ENCODE measurements at regions not wholly inside any gene's neighbourhood (a gene's known extent, or its start where the extent isn't known, plus 50 kb on each side); places are given as distances from the start of the nearest gene placed in this dataset.
"Not testable (repeated sequence)": the region's sequence is repeated elsewhere in the genome, so short reads cannot be mapped to it uniquely, and the experiment has no call there.

DNA sequence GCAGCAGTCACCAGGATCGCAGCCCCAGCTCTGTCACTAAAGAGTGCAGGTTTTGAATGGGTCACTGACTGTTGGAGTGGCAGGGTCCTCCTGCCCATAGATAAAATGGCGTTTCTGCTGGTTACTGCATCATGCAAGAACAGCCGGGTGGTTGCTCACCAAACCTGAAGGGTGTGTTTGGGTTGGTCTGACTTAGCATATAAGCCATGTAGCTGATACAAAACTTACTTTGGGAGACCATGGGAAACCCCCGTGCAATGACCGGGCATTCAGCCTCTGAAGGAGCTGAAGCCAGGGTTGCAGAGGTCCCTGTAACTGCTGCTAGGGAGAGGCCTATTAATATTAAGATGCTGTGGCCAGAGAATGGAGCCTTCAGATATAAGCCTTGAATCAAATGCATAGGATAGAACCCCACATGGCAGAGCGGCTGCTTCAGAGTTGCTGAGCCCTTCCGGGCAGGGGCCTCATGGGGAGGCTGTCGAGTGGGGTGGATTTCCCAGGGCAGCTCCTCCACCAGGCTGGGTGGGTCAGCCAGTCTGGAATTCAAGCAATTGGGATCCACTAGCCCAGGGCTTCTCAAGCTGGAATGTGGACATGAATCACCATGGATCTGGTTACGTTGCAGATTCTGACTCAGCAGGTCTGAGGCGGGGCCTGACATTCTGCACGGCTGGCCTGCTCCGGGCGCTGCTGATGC, 70.9 kb upstream of the CTBP2 start:
- H3K9me3 Mint-ChIP-seq: peaks cover 0 to 15% (median 5%) of the 10 kb centered on the region in 11 donors
- no peak overlapping the region for H3K27ac ChIP-seq (ENCODE audit: low read depth, low read length)
- H3K27me3 Mint-ChIP-seq: peaks cover 0 to 31% (median 20%) of the 10 kb centered on the region in 5 donors
- CTCF ChIA-PET: no interaction called here
- ATAC-seq (no peak), DNase-seq (no peak)
- H3K4me1 Mint-ChIP-seq: no peaks in the 10 kb centered on the region
- no peaks in the 10 kb centered on the region for H3K27me3 ChIP-seq (ENCODE audit: control insufficient read depth in 2 of 2, insufficient read depth in 2 of 2, low read length in 2 of 2)
- H3K4me1 ChIP-seq (ENCODE audit: control insufficient read depth in 2 of 2, insufficient read depth in 2 of 2, low read length in 2 of 2): no peaks in the 10 kb centered on the region
- no peak overlapping the region for H3K4me3 Mint-ChIP-seq
- no peaks in the 10 kb centered on the region for H3K36me3 ChIP-seq (ENCODE audit: control insufficient read depth in 2 of 3, insufficient read depth in 3 of 3, low read length in 3 of 3)
- POLR2A ChIA-PET: no interaction called here
- no peaks in the 10 kb centered on the region for H3K9me3 ChIP-seq (ENCODE audit: control insufficient read depth in 2 of 3, low read length in 3 of 3)
- intact Hi-C loops (cut with micrococcal nuclease): no loop called here
- no peak overlapping the region for H3K27ac Mint-ChIP-seq
- no peak overlapping the region for H3K4me3 ChIP-seq (ENCODE audit: low read length)
- H3K36me3 Mint-ChIP-seq: no peaks in the 10 kb centered on the region

GRCh38 chr10:125230251-125230650, 69.9 kb upstream of the CTBP2 start:
- Histone ChIP-seq H3K4me1 (ENCODE audit: control insufficient read depth in 2 of 2, insufficient read depth in 2 of 2, low read length in 2 of 2) (no peaks in the 10 kb centered on the region), H3K9me3 (ENCODE audit: control insufficient read depth in 2 of 3, low read length in 3 of 3) (no peaks in the 10 kb centered on the region), H3K27me3 (ENCODE audit: control insufficient read depth in 2 of 2, insufficient read depth in 2 of 2, low read length in 2 of 2) (no peaks in the 10 kb centered on the region), H3K4me3 (ENCODE audit: low read length) (no peak overlapping the region), H3K36me3 (ENCODE audit: control insufficient read depth in 2 of 3, insufficient read depth in 3 of 3, low read length in 3 of 3) (no peaks in the 10 kb centered on the region), H3K27ac (ENCODE audit: low read depth, low read length) (no peak overlapping the region)
- no peak for ATAC-seq
- Mint-ChIP-seq H3K36me3 (no peaks in the 10 kb centered on the region), H3K27me3 (peaks cover 0 to 24% (median 12%) of the 10 kb centered on the region in 5 donors), H3K27ac (no peak overlapping the region), H3K4me3 (no peak overlapping the region), H3K4me1 (no peaks in the 10 kb centered on the region), H3K9me3 (peaks cover 0 to 16% (median 4%) of the 10 kb centered on the region in 11 donors)
- intact Hi-C loops (cut with micrococcal nuclease): no loop called here
- no peak for DNase-seq
- CTCF ChIA-PET: no interaction called here
- POLR2A ChIA-PET: no interaction called here

DNA sequence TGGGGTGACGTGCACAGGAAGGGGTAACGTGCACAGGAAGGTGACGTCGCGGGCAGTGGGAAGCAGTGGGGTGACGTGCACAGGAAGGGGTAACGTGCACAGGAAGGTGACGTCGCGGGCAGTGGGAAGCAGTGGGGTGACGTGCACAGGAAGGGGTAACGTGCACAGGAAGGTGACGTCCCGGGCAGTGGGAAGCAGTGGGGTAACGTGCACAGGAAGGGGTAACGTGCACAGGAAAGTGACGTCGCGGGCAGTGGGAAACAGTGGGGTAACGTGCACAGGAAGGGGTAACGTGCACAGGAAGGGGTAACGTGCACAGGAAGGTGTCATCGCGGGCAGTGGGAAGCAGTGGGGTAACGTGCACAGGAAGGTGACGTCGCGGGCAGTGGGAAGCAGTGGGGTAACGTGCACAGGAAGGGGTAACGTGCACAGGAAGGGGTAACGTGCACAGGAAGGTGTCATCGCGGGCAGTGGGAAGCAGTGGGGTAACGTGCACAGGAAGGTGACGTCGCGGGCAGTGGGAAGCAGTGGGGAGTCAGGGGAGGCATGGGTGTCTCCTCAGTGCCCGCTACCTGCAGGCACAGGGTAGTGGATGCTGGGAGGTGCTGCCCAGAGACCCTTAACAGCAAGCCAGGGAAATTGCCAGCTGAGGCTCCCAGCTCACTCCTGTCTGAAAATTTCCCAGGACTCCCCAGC, 68.0 kb upstream of the CTBP2 start:
- Mint-ChIP-seq H3K9me3 (peaks cover 0 to 16% (median 4%) of the 10 kb centered on the region in 11 donors), H3K27me3 (peaks cover 0 to 19% (median 8%) of the 10 kb centered on the region in 5 donors), H3K27ac (peak overlapping the region in 1 of 9 donors; percentile 38)
- H3K4me3 Mint-ChIP-seq; H3K36me3 ChIP-seq (ENCODE audit: control insufficient read depth in 2 of 3, insufficient read depth in 3 of 3, low read length in 3 of 3); H3K36me3 Mint-ChIP-seq; H3K9me3 ChIP-seq (ENCODE audit: control insufficient read depth in 2 of 3, low read length in 3 of 3); CTCF ChIA-PET; H3K4me3 ChIP-seq (ENCODE audit: low read length); H3K4me1 ChIP-seq (ENCODE audit: control insufficient read depth in 2 of 2, insufficient read depth in 2 of 2, low read length in 2 of 2); H3K4me1 Mint-ChIP-seq; POLR2A ChIA-PET; H3K27ac ChIP-seq (ENCODE audit: low read depth, low read length); ATAC-seq; intact Hi-C loops (cut with micrococcal nuclease); H3K27me3 ChIP-seq (ENCODE audit: control insufficient read depth in 2 of 2, insufficient read depth in 2 of 2, low read length in 2 of 2): not testable (repeated sequence)
- DNase-seq: peak in 1 of 9 donors; percentile 20

GRCh38 chr10:125227546-125227945, 67.2 kb upstream of the CTBP2 start:
- H3K4me1 Mint-ChIP-seq: no peaks in the 10 kb centered on the region
- ChIA-PET CTCF (no interaction called here), POLR2A (no interaction called here)
- H3K27me3 ChIP-seq (ENCODE audit: control insufficient read depth in 2 of 2, insufficient read depth in 2 of 2, low read length in 2 of 2): no peaks in the 10 kb centered on the region
- H3K9me3 ChIP-seq (ENCODE audit: control insufficient read depth in 2 of 3, low read length in 3 of 3): no peaks in the 10 kb centered on the region
- H3K4me3 Mint-ChIP-seq: no peak overlapping the region
- H3K27ac Mint-ChIP-seq: no peak overlapping the region
- H3K4me1 ChIP-seq (ENCODE audit: control insufficient read depth in 2 of 2, insufficient read depth in 2 of 2, low read length in 2 of 2): no peaks in the 10 kb centered on the region
- no peak overlapping the region for H3K27ac ChIP-seq (ENCODE audit: low read depth, low read length)
- H3K36me3 Mint-ChIP-seq: no peaks in the 10 kb centered on the region
- peaks cover 0 to 16% (median 4%) of the 10 kb centered on the region in 11 donors for H3K9me3 Mint-ChIP-seq
- H3K27me3 Mint-ChIP-seq: peaks cover 0 to 13% (median 6%) of the 10 kb centered on the region in 5 donors
- no peak overlapping the region for H3K4me3 ChIP-seq (ENCODE audit: low read length)
- ATAC-seq (no peak), DNase-seq (no peak)
- intact Hi-C loops (cut with micrococcal nuclease): no loop called here
- no peaks in the 10 kb centered on the region for H3K36me3 ChIP-seq (ENCODE audit: control insufficient read depth in 2 of 3, insufficient read depth in 3 of 3, low read length in 3 of 3)

- no peak overlapping the region for H3K4me3 Mint-ChIP-seq
Observed at GRCh38 chr10:125226823-125227222, 66.5 kb upstream of the CTBP2 start.

DNA sequence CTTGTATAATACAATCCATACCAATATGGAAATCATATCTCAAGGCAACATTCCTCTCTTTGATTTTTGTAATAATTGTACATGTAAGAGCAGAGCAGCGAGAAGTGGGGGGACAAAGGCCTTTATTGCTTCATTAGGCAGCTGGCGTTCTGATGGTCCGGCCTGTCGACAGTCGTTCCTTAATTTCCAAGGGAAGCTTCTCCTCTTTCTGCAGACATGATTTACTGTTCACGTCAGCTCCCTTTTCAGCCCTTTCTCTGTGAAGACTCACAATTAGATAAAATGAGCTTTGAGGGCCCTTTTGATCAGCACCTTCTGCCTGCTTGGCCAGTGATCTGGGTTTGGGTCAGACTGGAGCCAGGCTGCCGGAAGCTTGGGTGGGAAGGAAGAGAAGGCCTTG, 65.6 kb upstream of the CTBP2 start:
- ChIA-PET POLR2A (no interaction called here), CTCF (no interaction called here)
- no peak overlapping the region for H3K27ac ChIP-seq (ENCODE audit: low read depth, low read length)
- H3K4me3 Mint-ChIP-seq: no peak overlapping the region
- intact Hi-C loops (cut with micrococcal nuclease): no loop called here
- no peaks in the 10 kb centered on the region for H3K36me3 ChIP-seq (ENCODE audit: control insufficient read depth in 2 of 3, insufficient read depth in 3 of 3, low read length in 3 of 3)
- H3K4me1 Mint-ChIP-seq: peaks cover 0 to 5% (median 0%) of the 10 kb centered on the region in 7 donors
- H3K9me3 ChIP-seq (ENCODE audit: control insufficient read depth in 2 of 3, low read length in 3 of 3): no peaks in the 10 kb centered on the region
- H3K9me3 Mint-ChIP-seq: peaks cover 0 to 16% (median 4%) of the 10 kb centered on the region in 11 donors
- no peaks in the 10 kb centered on the region for H3K27me3 ChIP-seq (ENCODE audit: control insufficient read depth in 2 of 2, insufficient read depth in 2 of 2, low read length in 2 of 2)
- H3K27ac Mint-ChIP-seq: no peak overlapping the region
- peaks cover 0 to 14% (median 9%) of the 10 kb centered on the region in 5 donors for H3K27me3 Mint-ChIP-seq
- DNase-seq (no peak), ATAC-seq (no peak)
- no peak overlapping the region for H3K4me3 ChIP-seq (ENCODE audit: low read length)
- H3K4me1 ChIP-seq (ENCODE audit: control insufficient read depth in 2 of 2, insufficient read depth in 2 of 2, low read length in 2 of 2): no peaks in the 10 kb centered on the region
- no peaks in the 10 kb centered on the region for H3K36me3 Mint-ChIP-seq

More at GRCh38 chr10:125226823-125227222, 66.5 kb upstream of the CTBP2 start:
- H3K27me3 Mint-ChIP-seq: peaks cover 0 to 10% (median 6%) of the 10 kb centered on the region in 5 donors
- H3K36me3 Mint-ChIP-seq: no peaks in the 10 kb centered on the region
- ATAC-seq (no peak), DNase-seq (no peak)
- peaks cover 0 to 1% (median 0%) of the 10 kb centered on the region in 7 donors for H3K4me1 Mint-ChIP-seq
- peaks cover 0 to 16% (median 4%) of the 10 kb centered on the region in 11 donors for H3K9me3 Mint-ChIP-seq
- intact Hi-C loops (cut with micrococcal nuclease): no loop called here
- no peak overlapping the region for H3K27ac Mint-ChIP-seq
- H3K4me3 ChIP-seq (ENCODE audit: low read length): no peak overlapping the region
- H3K9me3 ChIP-seq (ENCODE audit: control insufficient read depth in 2 of 3, low read length in 3 of 3): no peaks in the 10 kb centered on the region
- H3K4me1 ChIP-seq (ENCODE audit: control insufficient read depth in 2 of 2, insufficient read depth in 2 of 2, low read length in 2 of 2): no peaks in the 10 kb centered on the region
- no peaks in the 10 kb centered on the region for H3K36me3 ChIP-seq (ENCODE audit: control insufficient read depth in 2 of 3, insufficient read depth in 3 of 3, low read length in 3 of 3)
- POLR2A ChIA-PET: no interaction called here
- H3K27ac ChIP-seq (ENCODE audit: low read depth, low read length): no peak overlapping the region
- CTCF ChIA-PET: no interaction called here
- no peaks in the 10 kb centered on the region for H3K27me3 ChIP-seq (ENCODE audit: control insufficient read depth in 2 of 2, insufficient read depth in 2 of 2, low read length in 2 of 2)

- no peaks in the 10 kb centered on the region for H3K36me3 ChIP-seq (ENCODE audit: control insufficient read depth in 2 of 3, insufficient read depth in 3 of 3, low read length in 3 of 3)
- peaks cover 0 to 22% (median 11%) of the 10 kb centered on the region in 5 donors for H3K27me3 Mint-ChIP-seq
- no peak overlapping the region for H3K4me3 ChIP-seq (ENCODE audit: low read length)
- peaks cover 0 to 15% (median 4%) of the 10 kb centered on the region in 11 donors for H3K9me3 Mint-ChIP-seq
- no peak overlapping the region for H3K27ac Mint-ChIP-seq
- H3K4me1 Mint-ChIP-seq: peaks cover 0 to 6% (median 0%) of the 10 kb centered on the region in 7 donors
- CTCF ChIA-PET: no interaction called here
- H3K27ac ChIP-seq (ENCODE audit: low read depth, low read length): no peak overlapping the region
- no peak for ATAC-seq
- POLR2A ChIA-PET: no interaction called here
- H3K4me1 ChIP-seq (ENCODE audit: control insufficient read depth in 2 of 2, insufficient read depth in 2 of 2, low read length in 2 of 2): no peaks in the 10 kb centered on the region
- H3K9me3 ChIP-seq (ENCODE audit: control insufficient read depth in 2 of 3, low read length in 3 of 3): no peaks in the 10 kb centered on the region
- H3K4me3 Mint-ChIP-seq: no peak overlapping the region
- H3K27me3 ChIP-seq (ENCODE audit: control insufficient read depth in 2 of 2, insufficient read depth in 2 of 2, low read length in 2 of 2): no peaks in the 10 kb centered on the region
- no peaks in the 10 kb centered on the region for H3K36me3 Mint-ChIP-seq
- intact Hi-C loops (cut with micrococcal nuclease): no loop called here
- DNase-seq: no peak
Observed at GRCh38 chr10:125225051-125225450, 64.7 kb upstream of the CTBP2 start.
